CD1c-positive myeloid dendritic cell (primary cell): ENCODE measurements at regions not wholly inside any gene's neighbourhood (a gene's known extent, or its start where the extent isn't known, plus 50 kb on each side); places are given as distances from the start of the nearest gene placed in this dataset.

ENCODE experiments used
- DNase-seq: peaks from one replicate; pipeline ENCODE4 v3.0.0-alpha.2; 2016; ENCODE audit errors: extremely low spot score

DNA sequence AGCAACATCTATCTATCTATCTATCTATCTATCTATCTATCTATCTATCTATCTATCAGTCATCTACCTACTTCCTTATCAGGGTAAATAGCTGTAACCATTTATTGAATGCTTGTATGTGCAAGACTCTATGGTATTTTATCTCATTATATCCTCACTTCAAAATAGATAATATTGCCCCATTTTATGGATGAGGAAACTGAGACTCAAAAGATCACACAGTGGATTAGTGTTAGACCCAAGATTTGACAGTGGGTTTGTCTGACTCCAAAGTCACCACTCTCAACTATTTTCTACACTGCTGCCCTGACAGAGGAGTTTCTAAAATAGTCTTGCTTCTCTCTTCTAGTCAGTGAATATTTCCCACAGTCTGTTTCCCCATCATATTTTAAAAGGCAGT lies 94.3 kb upstream of the NR3C1 start:
- no peak for DNase-seq

DNA sequence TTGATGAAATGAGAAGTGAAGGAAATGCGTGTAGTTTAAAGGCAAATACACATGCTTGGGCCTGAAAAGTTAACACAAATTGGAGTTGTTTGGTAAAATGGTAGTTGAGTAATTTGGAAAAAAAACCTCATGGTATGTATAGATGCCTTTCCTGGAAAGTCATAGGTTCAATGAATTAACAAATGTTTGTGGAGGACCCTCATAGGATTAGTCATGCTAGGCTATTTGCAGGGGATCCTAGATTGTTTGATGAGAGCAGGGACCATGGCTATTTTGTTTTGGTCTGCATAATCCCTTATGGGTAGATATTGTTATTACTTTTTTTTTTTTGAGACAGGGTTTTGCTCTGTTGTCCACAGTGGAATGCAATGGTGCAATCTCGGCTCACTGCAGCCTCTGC lies 93.5 kb upstream of the NR3C1 start:
- no peak for DNase-seq

- peak; percentile 45 for DNase-seq
These were observed 92.4 kb upstream of the NR3C1 start for GRCh38 chr5:143495821-143496275.

GRCh38 chr5:143495110-143495509 lies 91.6 kb upstream of the NR3C1 start:
- DNase-seq = no peak

DNA sequence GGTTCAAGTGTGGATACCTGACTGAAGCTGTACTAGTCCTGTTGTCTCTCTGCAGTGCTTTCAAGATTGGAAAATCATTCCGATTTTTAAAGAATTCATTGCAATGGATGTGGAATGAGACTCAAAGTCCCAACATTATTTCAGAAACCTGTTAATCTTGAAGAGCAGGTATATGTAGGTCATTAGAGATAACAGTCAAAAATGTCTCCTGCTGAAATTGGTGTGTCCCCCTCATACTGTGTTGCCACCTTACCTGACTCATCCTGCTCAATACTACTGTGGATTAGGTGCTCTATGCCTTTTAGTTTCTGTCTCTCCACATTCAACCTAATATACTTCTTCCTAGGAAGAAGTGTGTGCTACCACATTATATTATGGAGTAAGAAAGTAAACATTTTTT lies 91.1 kb upstream of the NR3C1 start:
- no peak for DNase-seq

GRCh38 chr5:143494162-143494561 lies 90.7 kb upstream of the NR3C1 start:
- DNase-seq = no peak

- DNase-seq = no peak
These were observed 89.3 kb upstream of the NR3C1 start for GRCh38 chr5:143492783-143493182.

GRCh38 chr5:143491646-143492045 lies 88.2 kb upstream of the NR3C1 start:
- no peak for DNase-seq

- DNase-seq = no peak
These were observed 84.9 kb upstream of the NR3C1 start for GRCh38 chr5:143488381-143488780.

GRCh38 chr5:143484601-143485000 lies 81.1 kb upstream of the NR3C1 start:
- peak; percentile 38 for DNase-seq

- DNase-seq = no peak
These were observed 78.4 kb upstream of the NR3C1 start for GRCh38 chr5:143481697-143482531.

- DNase-seq = no peak
These were observed 76.5 kb upstream of the NR3C1 start for GRCh38 chr5:143480001-143480400.

GRCh38 chr5:143479394-143479793 lies 75.9 kb upstream of the NR3C1 start:
- no peak for DNase-seq

DNA sequence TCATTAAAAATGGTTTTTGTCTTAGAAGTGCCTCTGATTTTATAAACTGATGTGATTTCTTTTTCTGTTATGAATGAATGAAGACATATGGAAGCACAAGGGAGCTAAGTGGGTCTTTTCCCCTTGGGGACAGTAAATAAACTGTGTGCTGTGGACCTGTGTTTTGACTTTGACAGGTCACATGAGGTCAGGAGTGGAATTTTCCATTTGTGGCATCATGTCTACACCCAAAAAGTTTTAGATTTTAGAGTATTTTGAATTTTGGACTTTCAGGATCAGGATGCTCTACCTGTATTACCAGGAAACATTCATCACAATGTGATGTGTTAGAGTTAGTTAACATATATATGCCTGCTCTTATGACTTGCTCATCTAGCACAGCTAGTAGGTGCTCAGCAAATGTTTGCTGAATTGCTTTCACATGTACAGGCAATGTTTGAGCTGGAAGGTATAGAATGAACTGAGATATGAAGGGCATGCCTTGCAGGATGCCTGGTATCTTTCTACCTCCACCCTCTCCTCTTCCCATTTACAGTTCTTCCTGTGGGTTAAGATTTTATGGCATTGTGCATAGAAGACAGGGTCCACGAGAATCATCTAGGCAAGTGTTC lies 73.2 kb upstream of the NR3C1 start:
- no peak for DNase-seq

- DNase-seq = no peak
These were observed 71.1 kb upstream of the NR3C1 start for GRCh38 chr5:143474616-143475015.

DNA sequence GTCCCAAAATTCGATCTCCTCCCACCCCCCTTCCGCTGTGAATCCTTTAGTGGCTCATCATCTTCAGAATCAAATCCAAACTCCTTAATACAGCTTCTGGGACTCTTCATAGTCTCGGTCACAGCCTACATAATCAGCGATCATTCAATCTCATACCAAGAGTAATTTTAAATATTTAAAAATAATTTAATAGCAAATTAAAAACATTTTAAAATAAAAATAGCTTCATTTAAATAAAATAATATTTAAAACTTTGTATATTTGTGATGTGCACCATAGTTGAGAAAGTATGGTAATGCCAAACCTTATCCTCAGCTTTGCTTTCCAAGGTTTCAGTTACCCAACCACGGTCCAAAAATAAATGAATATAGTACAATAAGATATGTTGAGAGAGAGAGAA lies 70.0 kb upstream of the NR3C1 start:
- no peak for DNase-seq

GRCh38 chr5:143472576-143472975 lies 69.1 kb upstream of the NR3C1 start:
- DNase-seq = no peak

- no peak for DNase-seq
These were observed 68.4 kb upstream of the NR3C1 start for GRCh38 chr5:143471666-143472464.

DNA sequence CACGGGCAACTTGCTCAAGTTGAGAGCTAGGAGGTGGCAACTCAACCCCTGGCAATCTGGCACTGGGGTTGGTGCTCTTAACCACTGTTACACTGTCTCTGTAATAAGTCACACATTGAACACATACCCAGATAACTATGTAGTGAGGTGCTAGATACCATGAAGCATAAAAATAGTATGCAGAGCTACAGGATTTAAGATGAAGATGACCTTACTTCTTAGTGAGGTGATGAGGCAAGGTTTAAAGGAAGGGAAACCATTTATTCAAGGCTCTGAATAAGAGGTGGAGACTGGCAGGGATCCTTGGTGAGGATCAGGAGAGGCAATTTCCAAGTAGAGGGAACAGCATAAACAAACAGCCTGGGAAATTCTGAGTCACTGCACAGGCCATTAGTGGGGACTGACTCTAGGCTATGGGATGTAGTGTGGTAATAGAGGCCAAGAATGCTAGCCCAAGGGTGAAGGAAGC lies 67.6 kb upstream of the NR3C1 start:
- no peak for DNase-seq

- no peak for DNase-seq
These were observed 66.6 kb upstream of the NR3C1 start for GRCh38 chr5:143470120-143470519.

DNA sequence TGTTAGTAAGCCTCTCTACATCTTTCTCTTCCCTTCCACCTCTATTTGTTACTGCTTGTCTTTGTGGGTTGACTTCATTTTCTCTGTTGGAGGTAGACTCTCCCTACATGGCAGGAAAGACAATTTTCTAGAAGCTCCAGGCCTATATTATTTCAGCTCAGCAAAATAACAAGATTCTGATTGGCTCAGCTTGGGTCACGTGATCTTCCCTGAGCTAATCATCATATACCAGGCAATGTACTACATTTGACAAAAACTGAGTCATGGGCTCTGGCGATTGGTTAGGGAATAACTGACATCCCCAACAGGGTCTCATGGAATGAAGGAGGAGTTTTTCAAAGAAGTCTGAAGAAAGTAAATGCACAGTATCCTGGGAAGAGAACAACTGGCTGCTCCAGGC lies 65.6 kb upstream of the NR3C1 start:
- no peak for DNase-seq

GRCh38 chr5:143466632-143467031 lies 63.1 kb upstream of the NR3C1 start:
- no peak for DNase-seq
